AG04450 (cell line): ENCODE measurements at regions not wholly inside any gene's neighbourhood (a gene's known extent, or its start where the extent isn't known, plus 50 kb on each side); places are given as distances from the start of the nearest gene placed in this dataset.

Experiments
- CTCF ChIA-PET: fragments of 300-600, 350-600 bp; formaldehyde crosslinking; extraction: SDS; loops from one replicate; lab custom pipeline; 2022; ENCODE audit warnings: antibody characterized with exemption, inconsistent platforms; lab: Charles Lee
- POLR2A ChIA-PET: fragments of 350-600 bp; formaldehyde crosslinking; extraction: SDS; loops from one replicate; lab custom pipeline; 2021; ENCODE audit warnings: antibody characterized with exemption, inconsistent platforms; lab: Yijun Ruan, JAX
- DNase-seq: peaks from one replicate; pipeline ENCODE4 v3.0.0-alpha.2; 2011; ENCODE audit warnings: low read depth, low spot score
- H3K27ac ChIP-seq: one replicate; pipeline ENCODE4 v1.5.1; 2012; ENCODE audit warnings: low read depth, low read length, control low read depth
- H3K27me3 ChIP-seq: one replicate; pipeline ENCODE4 v1.6.0; 2012; ENCODE audit warnings: low read length; ENCODE audit not compliant: control insufficient read depth, insufficient read depth
- H3K4me3 ChIP-seq: 2 replicates; pipeline ENCODE4 v1.5.1; 2011; ENCODE audit warnings: mild to moderate bottlenecking, low read depth, low read length, control low read depth
- H3K9me3 ChIP-seq: 2 replicates; pipeline ENCODE4 v1.5.1; 2012; ENCODE audit warnings: low read length; ENCODE audit not compliant: control insufficient read depth, insufficient read depth
- CTCF ChIP-seq: IDR thresholded peaks from 2 replicates; pipeline ENCODE4 v1.5.1; 2011; ENCODE audit warnings: low read depth, low read length, control low read depth, inconsistent platforms

GRCh38 chr4:29900336-29900735 is 819.8 kb upstream of the PCDH7 start:
- DNase-seq = no peak
- no peak overlapping the region for H3K4me3 ChIP-seq
- no peak overlapping the region for H3K27ac ChIP-seq
- CTCF ChIA-PET = no interaction called here
- H3K9me3 ChIP-seq = no peaks in the 10 kb centered on the region
- no peaks in the 10 kb centered on the region for H3K27me3 ChIP-seq
- POLR2A ChIA-PET = no interaction called here
- TF ChIP-seq CTCF = no peak

- ChIA-PET CTCF (no interaction called here), POLR2A (no interaction called here)
- TF ChIP-seq CTCF = no peak
- no peaks in the 10 kb centered on the region for H3K27me3 ChIP-seq
- no peak overlapping the region for H3K27ac ChIP-seq
- DNase-seq = no peak
- H3K4me3 ChIP-seq = no peak overlapping the region
- H3K9me3 ChIP-seq = peaks cover 4% of the 10 kb centered on the region; the same call in 1 of the 2 replicates
These were observed 811.9 kb upstream of the PCDH7 start for GRCh38 chr4:29908276-29908675.

GRCh38 chr4:29927895-29928294 is 792.3 kb upstream of the PCDH7 start:
- no peaks in the 10 kb centered on the region for H3K27me3 ChIP-seq
- POLR2A ChIA-PET = no interaction called here
- no peak for DNase-seq
- no peak overlapping the region for H3K4me3 ChIP-seq
- no peak overlapping the region for H3K27ac ChIP-seq
- H3K9me3 ChIP-seq = no peaks in the 10 kb centered on the region; the same call in none of the 2 replicates
- TF ChIP-seq CTCF = no peak
- CTCF ChIA-PET = no interaction called here

GRCh38 chr4:29948451-29948850 is 771.7 kb upstream of the PCDH7 start:
- Histone ChIP-seq H3K9me3 (no peaks in the 10 kb centered on the region; the same call in 1 of the 2 replicates), H3K4me3 (no peak overlapping the region), H3K27ac (no peak overlapping the region), H3K27me3 (no peaks in the 10 kb centered on the region)
- DNase-seq = no peak
- no peak for TF ChIP-seq CTCF
- POLR2A ChIA-PET = no interaction called here
- CTCF ChIA-PET = no interaction called here

GRCh38 chr4:29948858-29949257 is 771.3 kb upstream of the PCDH7 start:
- DNase-seq = no peak
- ChIA-PET CTCF (no interaction called here), POLR2A (no interaction called here)
- TF ChIP-seq CTCF = no peak
- Histone ChIP-seq H3K27ac (no peak overlapping the region), H3K27me3 (no peaks in the 10 kb centered on the region), H3K9me3 (no peaks in the 10 kb centered on the region; the same call in 1 of the 2 replicates), H3K4me3 (no peak overlapping the region)
